ENCODE measurements at regions not wholly inside any gene's neighbourhood (a gene's known extent, or its start where the extent isn't known, plus 50 kb on each side); places are given as distances from the start of the nearest gene placed in this dataset.

- Histone ChIP-seq H3K36me3 (ENCODE audit: control insufficient read depth in 2 of 2, insufficient read depth in 1 of 2, low read length in 2 of 2) (no peaks in the 10 kb centered on the region), H3K9me3 (ENCODE audit: control insufficient read depth, insufficient read depth, low read depth, low read length) (no peaks in the 10 kb centered on the region), H3K27ac (ENCODE audit: extremely low read depth, low read depth, low read length) (no peak overlapping the region), H3K4me1 (ENCODE audit: control insufficient read depth, insufficient read depth, low read length) (no peaks in the 10 kb centered on the region), H3K4me3 (ENCODE audit: low read depth, low read length) (no peak overlapping the region)
- POLR2A ChIA-PET = no interaction called here
- CTCF ChIA-PET = no interaction called here
- TF ChIP-seq ZNF16 (tag by site-specific recombination; IDR thresholded peaks at IDR 0.05; ENCODE audit: low read depth) = no peak
- no peak for TF ChIP-seq GLIS1 (tag by site-specific recombination; IDR thresholded peaks at IDR 0.05)
- TF ChIP-seq ZNF654 (tag by site-specific recombination; IDR thresholded peaks at IDR 0.05; ENCODE audit: low read depth) = no peak
- no peak for TF ChIP-seq ZNF174 (tag by site-specific recombination; IDR thresholded peaks at IDR 0.05)
- TF ChIP-seq ZNF830 (tag by site-specific recombination; IDR thresholded peaks at IDR 0.05; ENCODE audit: low read depth) = no peak
- no peak for TF ChIP-seq ZNF223 (tag by site-specific recombination; IDR thresholded peaks at IDR 0.05)
- no peak for TF ChIP-seq ZNF423 (tag by site-specific recombination; IDR thresholded peaks at IDR 0.05)
- TF ChIP-seq KLF10 (tag by site-specific recombination; IDR thresholded peaks at IDR 0.05) = no peak
- no peak for TF ChIP-seq AEBP2 (tag by site-specific recombination; IDR thresholded peaks at IDR 0.05; ENCODE audit: borderline replicate concordance)
Observed at GRCh38 chr5:108620516-108620915, 127.2 kb upstream of the FER start.

- POLR2A ChIA-PET = no interaction called here
- Histone ChIP-seq H3K9me3 (ENCODE audit: control insufficient read depth, insufficient read depth, low read depth, low read length) (no peaks in the 10 kb centered on the region), H3K4me3 (ENCODE audit: low read depth, low read length) (no peak overlapping the region), H3K4me1 (ENCODE audit: control insufficient read depth, insufficient read depth, low read length) (no peaks in the 10 kb centered on the region), H3K36me3 (ENCODE audit: control insufficient read depth in 2 of 2, insufficient read depth in 1 of 2, low read length in 2 of 2) (no peaks in the 10 kb centered on the region), H3K27ac (ENCODE audit: extremely low read depth, low read depth, low read length) (no peak overlapping the region)
- no peak for TF ChIP-seq ZNF16 (tag by site-specific recombination; IDR thresholded peaks at IDR 0.05; ENCODE audit: low read depth)
- TF ChIP-seq ZNF530 (tag by site-specific recombination; IDR thresholded peaks at IDR 0.05; ENCODE audit: low read depth) = no peak
- no peak for TF ChIP-seq ZNF776 (tag by site-specific recombination; IDR thresholded peaks at IDR 0.05; ENCODE audit: borderline replicate concordance)
- no peak for TF ChIP-seq MZF1 (tag by site-specific recombination; IDR thresholded peaks at IDR 0.05; ENCODE audit: borderline replicate concordance)
- no peak for TF ChIP-seq ZNF132 (tag by site-specific recombination; IDR thresholded peaks at IDR 0.05; ENCODE audit: borderline replicate concordance)
- TF ChIP-seq GFI1B (tag by site-specific recombination; IDR thresholded peaks at IDR 0.05) = no peak
- TF ChIP-seq ZNF426 (tag by site-specific recombination; IDR thresholded peaks at IDR 0.05) = no peak
- no peak for TF ChIP-seq SCRT2 (tag by site-specific recombination; IDR thresholded peaks at IDR 0.05)
- TF ChIP-seq MEIS1 (CRISPR knock-in tag; IDR thresholded peaks at IDR 0.05; ENCODE audit: borderline replicate concordance) = no peak
- TF ChIP-seq ZNF48 (tag by site-specific recombination; IDR thresholded peaks at IDR 0.05) = no peak
- no peak for TF ChIP-seq ZBTB48 (tag by site-specific recombination; IDR thresholded peaks at IDR 0.05)
- TF ChIP-seq ZFP3 (tag by site-specific recombination; IDR thresholded peaks at IDR 0.05; ENCODE audit: low read depth) = no peak
- no peak for TF ChIP-seq ZNF2 (tag by site-specific recombination; IDR thresholded peaks at IDR 0.05)
- TF ChIP-seq, protein P1, sequence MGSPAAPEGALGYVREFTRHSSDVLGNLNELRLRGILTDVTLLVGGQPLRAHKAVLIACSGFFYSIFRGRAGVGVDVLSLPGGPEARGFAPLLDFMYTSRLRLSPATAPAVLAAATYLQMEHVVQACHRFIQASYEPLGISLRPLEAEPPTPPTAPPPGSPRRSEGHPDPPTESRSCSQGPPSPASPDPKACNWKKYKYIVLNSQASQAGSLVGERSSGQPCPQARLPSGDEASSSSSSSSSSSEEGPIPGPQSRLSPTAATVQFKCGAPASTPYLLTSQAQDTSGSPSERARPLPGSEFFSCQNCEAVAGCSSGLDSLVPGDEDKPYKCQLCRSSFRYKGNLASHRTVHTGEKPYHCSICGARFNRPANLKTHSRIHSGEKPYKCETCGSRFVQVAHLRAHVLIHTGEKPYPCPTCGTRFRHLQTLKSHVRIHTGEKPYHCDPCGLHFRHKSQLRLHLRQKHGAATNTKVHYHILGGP (tag by site-specific recombination; IDR thresholded peaks at IDR 0.05) = no peak
- TF ChIP-seq SP3 (tag by site-specific recombination; IDR thresholded peaks at IDR 0.05) = no peak
- CTCF ChIA-PET = no interaction called here
Observed at GRCh38 chr5:108619815-108620214, 127.9 kb upstream of the FER start.
